GM13976 (cell line): ENCODE measurements at regions not wholly inside any gene's neighbourhood (a gene's known extent, or its start where the extent isn't known, plus 50 kb on each side); places are given as distances from the start of the nearest gene placed in this dataset.

ENCODE experiments used
- DNase-seq: peaks from one replicate; pipeline ENCODE4 v3.0.0; 2012; ENCODE audit warnings: low spot score
- CTCF ChIP-seq: IDR thresholded peaks from 2 replicates; pipeline ENCODE4 v1.5.1; 2012; ENCODE audit warnings: borderline replicate concordance, mild to moderate bottlenecking; ENCODE audit not compliant: insufficient read depth; ENCODE audit errors: extremely low read depth, missing control alignments, control extremely low read depth
- in situ Hi-C: fragments of 300-500 bp; cut with MboI; formaldehyde crosslinking; loops from one replicate; pipeline ENCODE4 v1.12.0; 2022; ENCODE audit warnings: low sequenced_read_pairs, mixed read lengths, inconsistent platforms; ENCODE audit not compliant: unreplicated experiment

DNA sequence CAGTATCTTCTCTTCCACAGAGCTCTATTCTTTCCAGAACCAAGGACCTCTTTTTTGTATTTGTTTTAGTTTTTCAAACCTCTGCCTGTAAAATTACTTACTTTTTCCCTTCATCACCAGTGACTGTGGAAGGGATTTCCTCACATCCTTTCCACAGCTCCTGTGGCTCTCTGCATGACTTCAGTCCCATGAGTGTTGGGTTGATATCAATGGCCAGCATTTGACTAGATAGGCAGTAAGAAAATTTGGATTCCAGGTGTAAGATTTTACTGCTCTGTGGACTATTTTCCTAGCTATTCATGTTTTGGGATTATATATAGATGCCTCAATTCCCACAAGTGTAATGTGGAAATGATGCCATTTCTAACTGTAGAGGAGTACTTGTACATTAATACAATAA, 171.5 kb upstream of the PTBP2 start:
- in situ Hi-C loops = no loop called here
- no peak for TF ChIP-seq CTCF
- DNase-seq = no peak

DNA sequence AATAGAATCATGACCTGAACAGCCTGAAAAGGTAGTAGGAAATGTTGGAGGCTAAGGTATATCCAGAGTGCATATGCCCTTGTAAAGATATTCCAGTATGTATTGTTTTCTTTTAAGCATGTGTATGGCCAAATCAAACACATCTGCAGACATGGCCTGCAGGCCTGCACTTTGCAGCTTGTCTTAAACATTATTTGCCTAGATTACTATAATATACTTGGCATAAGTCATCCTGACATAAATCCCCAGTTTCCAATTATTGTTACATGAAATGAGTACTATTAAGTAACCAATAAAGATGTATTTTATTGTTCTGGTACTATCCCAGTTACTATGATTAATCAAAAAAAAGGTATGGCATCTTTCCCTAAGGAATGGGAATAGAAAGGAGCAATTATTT, 169.1 kb upstream of the PTBP2 start:
- in situ Hi-C loops = no loop called here
- TF ChIP-seq CTCF = no peak
- no peak for DNase-seq

GRCh38 chr1:96553811-96554210, 167.8 kb upstream of the PTBP2 start:
- in situ Hi-C loops = no loop called here
- no peak for DNase-seq
- no peak for TF ChIP-seq CTCF

DNA sequence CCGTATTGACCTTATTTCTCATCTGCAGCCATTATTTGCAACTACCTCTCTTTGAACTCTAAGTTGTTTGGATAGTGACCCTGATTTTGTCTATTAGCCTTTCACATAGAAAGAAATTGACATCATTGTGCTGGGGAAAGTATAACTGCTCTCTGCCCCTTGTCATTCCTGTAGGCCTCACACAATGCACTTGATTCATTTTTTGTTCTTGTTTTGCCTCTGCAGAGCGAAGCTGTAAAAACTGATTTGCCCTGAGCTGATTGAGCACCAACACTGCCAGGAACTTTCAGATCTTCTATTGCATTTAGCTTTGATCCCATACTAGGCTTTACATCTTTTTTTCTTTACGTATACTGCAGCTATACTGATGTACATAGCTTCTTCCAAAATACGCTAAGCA, 167.2 kb upstream of the PTBP2 start:
- no peak for TF ChIP-seq CTCF
- in situ Hi-C loops = no loop called here
- DNase-seq = no peak

- no peak for DNase-seq
- in situ Hi-C loops = no loop called here
- no peak for TF ChIP-seq CTCF
Measured at GRCh38 chr1:96557336-96557735, 164.2 kb upstream of the PTBP2 start.

GRCh38 chr1:96558635-96559034, 162.9 kb upstream of the PTBP2 start:
- no peak for TF ChIP-seq CTCF
- DNase-seq = no peak
- in situ Hi-C loops = no loop called here

- no peak for DNase-seq
- no peak for TF ChIP-seq CTCF
- in situ Hi-C loops = no loop called here
Measured at GRCh38 chr1:96559181-96559580, 162.4 kb upstream of the PTBP2 start.
